CD4-positive, alpha-beta T cell treated with Interleukin-2 at 100 ng/mL for 4 hours (primary cell): ENCODE measurements at regions not wholly inside any gene's neighbourhood (a gene's known extent, or its start where the extent isn't known, plus 50 kb on each side); places are given as distances from the start of the nearest gene placed in this dataset.
"Not testable (repeated sequence)": the region's sequence is repeated elsewhere in the genome, so short reads cannot be mapped to it uniquely, and the experiment has no call there.

Experiments used
- DNase-seq: peaks from one replicate; pipeline ENCODE4 v3.0.0-alpha.2; 2020; ENCODE audit warnings: low spot score

- DNase-seq, result no peak
These were observed 185.8 kb upstream of the UBE3A start for GRCh38 chr15:25624504-25625177.

- no peak for DNase-seq
These were observed 184.9 kb upstream of the UBE3A start for GRCh38 chr15:25623708-25624107.

- no peak for DNase-seq
These were observed 181.6 kb upstream of the UBE3A start for GRCh38 chr15:25620466-25620865.

GRCh38 chr15:25619761-25620160 is 180.9 kb upstream of the UBE3A start:
- no peak for DNase-seq

GRCh38 chr15:25619076-25619475 is 180.3 kb upstream of the UBE3A start:
- no peak for DNase-seq

- DNase-seq, result no peak
These were observed 179.3 kb upstream of the UBE3A start for GRCh38 chr15:25618161-25618560.

GRCh38 chr15:25616471-25616870 is 177.6 kb upstream of the UBE3A start:
- DNase-seq, result no peak

GRCh38 chr15:25613134-25613533 is 174.3 kb upstream of the UBE3A start:
- no peak for DNase-seq

GRCh38 chr15:25611603-25612002 is 172.8 kb upstream of the UBE3A start:
- DNase-seq, result no peak

GRCh38 chr15:25609371-25609770 is 170.5 kb upstream of the UBE3A start:
- no peak for DNase-seq

- DNase-seq, result no peak
These were observed 170.1 kb upstream of the UBE3A start for GRCh38 chr15:25608926-25609325.

- no peak for DNase-seq
These were observed 166.3 kb upstream of the UBE3A start for GRCh38 chr15:25605151-25605550.

- DNase-seq, result no peak
These were observed 161.9 kb upstream of the UBE3A start for GRCh38 chr15:25600751-25601150.

GRCh38 chr15:25597571-25597970 is 158.7 kb upstream of the UBE3A start:
- DNase-seq, result no peak

- no peak for DNase-seq
These were observed 158.1 kb upstream of the UBE3A start for GRCh38 chr15:25596644-25597562.

- no peak for DNase-seq
These were observed 149.0 kb upstream of the UBE3A start for GRCh38 chr15:25587616-25588340.

- no peak for DNase-seq
These were observed 144.1 kb upstream of the UBE3A start for GRCh38 chr15:25582886-25583285.

- no peak for DNase-seq
These were observed 140.3 kb upstream of the UBE3A start for GRCh38 chr15:25579127-25579526.

- no peak for DNase-seq
These were observed 133.4 kb upstream of the UBE3A start for GRCh38 chr15:25572191-25572590.

- DNase-seq, result no peak
These were observed 129.9 kb upstream of the UBE3A start for GRCh38 chr15:25568751-25569150.

- not testable (repeated sequence) for DNase-seq
These were observed 127.7 kb upstream of the UBE3A start for GRCh38 chr15:25566545-25566944.

GRCh38 chr15:25565470-25566264 is 126.8 kb upstream of the UBE3A start:
- DNase-seq, result no peak
